Stomach (tissue), 8 donors: ENCODE measurements at regions not wholly inside any gene's neighbourhood (a gene's known extent, or its start where the extent isn't known, plus 50 kb on each side); places are given as distances from the start of the nearest gene placed in this dataset.

Experiments
- DNase-seq, 2 donors: peaks; one replicate each; pipeline versions ENCODE4 v3.0.0 to v3.0.0-alpha.2; 2013 to 2019
- H3K27ac ChIP-seq, 5 donors: fragments of 200-600 bp in 4 of 5; sonication (generic) in 4 of 5; one replicate each; pipeline ENCODE4 v1.5.1; 2013 to 2019; ENCODE audit warnings: mild to moderate bottlenecking in 1 of 5, moderate library complexity in 1 of 5
- H3K27me3 ChIP-seq, 3 donors: fragments of 200-600 bp; sonication (generic); one replicate each; pipeline ENCODE4 v1.5.1; 2017 to 2019; ENCODE audit warnings: mixed run types in 1 of 3
- H3K36me3 ChIP-seq, 4 donors: fragments of 200-600 bp; sonication (generic); 1 replicate in 3 of 4; 2 replicates in 1 of 4; pipeline ENCODE4 v1.5.1; 2016 to 2019
- H3K4me1 ChIP-seq, 4 donors: fragments of 200-600 bp; sonication (generic); one replicate each; pipeline ENCODE4 v1.5.1; 2016 to 2019
- H3K4me3 ChIP-seq, 4 donors: fragments of 200-600 bp; sonication (generic) in 3 of 4; one replicate each; pipeline ENCODE4 v1.5.1; 2016 to 2019; ENCODE audit warnings: mild to moderate bottlenecking in 1 of 4
- H3K9me3 ChIP-seq, 4 donors: fragments of 200-600 bp; sonication (generic); one replicate each; pipeline ENCODE4 v1.5.1; 2016 to 2019
- EP300 ChIP-seq: sonication (generic); formaldehyde crosslinking; IDR thresholded peaks from one replicate; pipeline ENCODE4 v1.6.1; 2017; ENCODE audit warnings: antibody characterized with exemption
- POLR2A ChIP-seq, 4 donors: fragments of 450-650 bp; IDR thresholded peaks; one replicate each; pipeline ENCODE4 v1.6.1; 2016; ENCODE audit warnings: antibody characterized with exemption in 4 of 4, control low read depth in 2 of 4, mild to moderate bottlenecking in 1 of 4, moderate library complexity in 1 of 4
- POLR2AphosphoS5 ChIP-seq, 3 donors: sonication (generic); formaldehyde crosslinking; IDR thresholded peaks; one replicate each; pipeline ENCODE4 v1.6.1; 2016; ENCODE audit warnings: antibody characterized with exemption in 3 of 3
- WGBS, 5 donors: extraction: QIAGEN DNeasy Blood & Tissue Kit in 3 of 5; methylation state at CpG; one replicate each; pipeline versions ENCODE4 v1.1.5 to v1.1.7; 2013 to 2018; 5-methylcytosine and 5-hydroxymethylcytosine counted together
- intact Hi-C: fragments of 100-400 bp; cut with DNase I; formaldehyde crosslinking; loops from one replicate; pipeline ENCODE4 v1.15.1; 2023; ENCODE audit warnings: low total_unique reads
- TF ChIP-seq, protein P1 (sequence below), 7 experiments: fragments of 450-650 bp in 4 of 7; fragments of 200-600 bp in 3 of 7; sonication (generic) in 3 of 7; IDR thresholded peaks; one replicate each; pipeline ENCODE4 v1.5.1; 2016 to 2019; ENCODE audit warnings: antibody characterized with exemption in 7 of 7, control low read depth in 2 of 7, mild to moderate bottlenecking in 1 of 7
- donor health status: healthy with polysubstance abuse.
- donor health status: Bipolar disorder and iron deficiency.
- donor health status: healthy.

DNA sequence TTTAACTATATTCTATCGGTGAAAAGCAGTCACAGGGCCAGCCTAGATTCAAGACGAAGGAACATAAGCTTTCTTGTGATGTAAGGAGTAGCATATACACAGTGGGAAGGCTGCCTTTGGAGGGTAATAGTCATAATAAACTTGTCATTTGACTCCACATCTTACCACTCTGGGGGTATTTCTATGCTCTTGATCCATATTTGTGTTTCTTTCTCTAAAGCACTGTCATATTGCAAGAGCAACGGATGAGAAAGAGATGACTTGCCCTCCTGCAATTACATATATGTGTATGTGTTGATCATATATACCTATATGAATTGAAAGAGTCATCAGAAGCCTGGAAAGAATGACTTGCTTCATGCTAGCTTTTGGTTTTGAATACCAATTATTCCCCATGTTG, 225.4 kb upstream of the HS3ST3A1 start:
- intact Hi-C loops, result no loop called here
- Histone ChIP-seq H3K27me3 (no peaks in the 10 kb centered on the region), H3K9me3 (peaks cover 0 to 13% (median 3%) of the 10 kb centered on the region in 4 donors), H3K4me3 (no peak overlapping the region), H3K27ac (no peak overlapping the region), H3K36me3 (no peaks in the 10 kb centered on the region), H3K4me1 (no peaks in the 10 kb centered on the region)
- 68 to 91% (median 86%) methylated on average over 3 of the region's 3 CpGs for WGBS, 5 donors
- TF ChIP-seq POLR2A (IDR thresholded peaks at IDR 0.05), result no peak
- TF ChIP-seq, protein P1, sequence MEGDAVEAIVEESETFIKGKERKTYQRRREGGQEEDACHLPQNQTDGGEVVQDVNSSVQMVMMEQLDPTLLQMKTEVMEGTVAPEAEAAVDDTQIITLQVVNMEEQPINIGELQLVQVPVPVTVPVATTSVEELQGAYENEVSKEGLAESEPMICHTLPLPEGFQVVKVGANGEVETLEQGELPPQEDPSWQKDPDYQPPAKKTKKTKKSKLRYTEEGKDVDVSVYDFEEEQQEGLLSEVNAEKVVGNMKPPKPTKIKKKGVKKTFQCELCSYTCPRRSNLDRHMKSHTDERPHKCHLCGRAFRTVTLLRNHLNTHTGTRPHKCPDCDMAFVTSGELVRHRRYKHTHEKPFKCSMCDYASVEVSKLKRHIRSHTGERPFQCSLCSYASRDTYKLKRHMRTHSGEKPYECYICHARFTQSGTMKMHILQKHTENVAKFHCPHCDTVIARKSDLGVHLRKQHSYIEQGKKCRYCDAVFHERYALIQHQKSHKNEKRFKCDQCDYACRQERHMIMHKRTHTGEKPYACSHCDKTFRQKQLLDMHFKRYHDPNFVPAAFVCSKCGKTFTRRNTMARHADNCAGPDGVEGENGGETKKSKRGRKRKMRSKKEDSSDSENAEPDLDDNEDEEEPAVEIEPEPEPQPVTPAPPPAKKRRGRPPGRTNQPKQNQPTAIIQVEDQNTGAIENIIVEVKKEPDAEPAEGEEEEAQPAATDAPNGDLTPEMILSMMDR (IDR thresholded peaks at IDR 0.05), result no peak
- TF ChIP-seq EP300, result no peak
- TF ChIP-seq POLR2AphosphoS5 (IDR thresholded peaks at IDR 0.05), result no peak
- DNase-seq, result no peak

DNA sequence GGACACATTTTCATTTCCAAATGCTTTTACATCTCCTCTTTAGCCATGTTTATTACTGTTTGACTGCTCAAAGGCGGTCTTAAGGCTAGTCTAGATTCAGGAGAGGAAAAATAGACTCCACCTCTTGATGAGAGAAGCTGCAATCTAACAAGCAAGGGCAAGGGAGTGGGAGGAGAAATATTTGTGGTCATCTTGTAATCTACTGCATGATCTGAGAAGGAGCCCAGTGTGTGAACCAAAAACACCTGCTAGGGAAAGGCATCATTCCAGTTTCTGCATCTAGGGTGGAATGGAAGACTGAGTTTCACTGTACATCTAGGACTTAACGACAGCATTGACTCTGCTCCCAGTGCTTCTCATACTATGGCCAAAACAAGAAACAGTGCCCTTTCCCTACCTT, 232.2 kb upstream of the HS3ST3A1 start:
- H3K27me3 ChIP-seq, result no peaks in the 10 kb centered on the region
- H3K4me1 ChIP-seq, result no peaks in the 10 kb centered on the region
- no peak for DNase-seq
- H3K4me3 ChIP-seq, result no peak overlapping the region
- H3K27ac ChIP-seq, result no peak overlapping the region
- peaks cover 0 to 4% (median 0%) of the 10 kb centered on the region in 4 donors for H3K9me3 ChIP-seq
- H3K36me3 ChIP-seq, result no peaks in the 10 kb centered on the region
- 77 to 90% (median 83%) methylated on average over 2 of the region's 2 CpGs for WGBS, 5 donors
- no peak for TF ChIP-seq POLR2AphosphoS5 (IDR thresholded peaks at IDR 0.05)
- TF ChIP-seq, protein P1 (IDR thresholded peaks at IDR 0.05), result no peak
- intact Hi-C loops, result no loop called here

DNA sequence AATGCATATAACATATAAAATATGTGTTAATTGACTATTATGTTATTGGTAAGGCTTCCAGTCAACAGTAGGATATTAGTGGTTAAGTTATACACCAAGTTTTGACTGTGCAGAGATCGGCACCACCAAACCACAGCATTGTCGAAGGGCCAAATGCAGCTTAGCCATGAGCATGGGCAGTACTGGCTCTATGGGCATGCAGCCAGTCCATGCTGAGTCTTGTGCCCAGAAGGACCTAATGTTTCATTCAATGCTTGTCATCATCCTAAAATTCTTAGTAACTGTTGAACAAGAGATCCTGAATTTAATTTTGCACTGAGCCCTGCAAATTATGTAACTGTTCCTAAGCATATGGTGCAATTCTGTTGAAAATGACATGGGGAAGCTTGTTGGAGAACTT, 233.4 kb upstream of the HS3ST3A1 start:
- intact Hi-C loops, result no loop called here
- WGBS, 5 donors, result 83 to 92% (median 88%) methylated on average over 2 of the region's 2 CpGs

DNA sequence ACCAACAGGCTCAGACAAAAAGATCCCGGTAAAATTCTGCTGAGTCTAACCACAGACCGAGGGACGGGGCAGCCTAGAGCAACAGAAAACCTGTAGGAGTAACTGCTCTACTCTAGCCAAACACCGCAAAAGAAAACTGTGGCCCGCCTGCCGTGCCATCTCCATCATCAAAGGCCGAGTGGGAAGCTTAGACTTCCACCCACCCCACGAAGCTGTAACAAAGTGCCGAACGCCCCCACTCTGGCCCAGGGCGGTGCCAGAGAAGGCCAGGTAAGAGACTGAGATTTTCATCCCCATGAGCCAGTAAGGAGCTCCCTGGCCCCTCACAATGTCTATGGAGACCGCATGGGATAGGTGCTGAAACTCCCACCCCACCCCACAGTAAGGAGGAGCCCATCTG, 231.9 kb upstream of the COX10 start:
- TF ChIP-seq EP300 (no peak), POLR2A (IDR thresholded peaks at IDR 0.05) (no peak), POLR2AphosphoS5 (IDR thresholded peaks at IDR 0.05) (no peak)
- TF ChIP-seq, protein P1 (IDR thresholded peaks at IDR 0.05), result no peak
- 90 to 95% (median 93%) methylated on average over 12 of the region's 12 CpGs for WGBS, 5 donors
- no peaks in the 10 kb centered on the region for H3K4me1 ChIP-seq
- H3K36me3 ChIP-seq, result no peaks in the 10 kb centered on the region
- no peaks in the 10 kb centered on the region for H3K9me3 ChIP-seq
- no peaks in the 10 kb centered on the region for H3K27me3 ChIP-seq
- H3K27ac ChIP-seq, result no peak overlapping the region
- intact Hi-C loops, result no loop called here
- DNase-seq, result no peak
- no peak overlapping the region for H3K4me3 ChIP-seq

More for the DNA sequence above, 233.4 kb upstream of the HS3ST3A1 start:
- H3K27me3 ChIP-seq, result no peaks in the 10 kb centered on the region
- TF ChIP-seq EP300 (no peak), POLR2A (IDR thresholded peaks at IDR 0.05) (no peak), POLR2AphosphoS5 (IDR thresholded peaks at IDR 0.05) (no peak)
- TF ChIP-seq, protein P1 (IDR thresholded peaks at IDR 0.05), result no peak
- no peak overlapping the region for H3K27ac ChIP-seq
- H3K4me3 ChIP-seq, result no peak overlapping the region
- peaks cover 0 to 4% (median 0%) of the 10 kb centered on the region in 4 donors for H3K9me3 ChIP-seq
- no peak for DNase-seq
- no peaks in the 10 kb centered on the region for H3K4me1 ChIP-seq
- no peaks in the 10 kb centered on the region for H3K36me3 ChIP-seq
